Fibroblast of the aortic adventitia (primary cell): ENCODE measurements at regions not wholly inside any gene's neighbourhood (a gene's known extent, or its start where the extent isn't known, plus 50 kb on each side); places are given as distances from the start of the nearest gene placed in this dataset.

Source experiments
- DNase-seq: peaks from one replicate; pipeline ENCODE4 v3.0.0-alpha.2; 2010; ENCODE audit warnings: low read depth
- H3K4me3 ChIP-seq: 2 replicates; pipeline ENCODE4 v1.5.1; 2011; ENCODE audit warnings: low read depth, mild to moderate bottlenecking, control low read depth, low read length, moderate library complexity
- CTCF ChIP-seq: IDR thresholded peaks from 2 replicates; pipeline ENCODE4 v1.5.1; 2011; ENCODE audit warnings: mild to moderate bottlenecking, low read length, control low read depth, inconsistent platforms; ENCODE audit not compliant: insufficient read depth

GRCh38 chr13:63184693-63185092 lies 1769.0 kb upstream of the PCDH20 start:
- H3K4me3 ChIP-seq: no peak overlapping the region
- TF ChIP-seq CTCF: no peak
- DNase-seq: peak; percentile 24

GRCh38 chr13:63175536-63175935 lies 1759.9 kb upstream of the PCDH20 start:
- no peak for DNase-seq
- no peak overlapping the region for H3K4me3 ChIP-seq
- TF ChIP-seq CTCF: no peak

GRCh38 chr13:63167699-63168337 lies 1752.2 kb upstream of the PCDH20 start:
- DNase-seq: no peak
- no peak for TF ChIP-seq CTCF
- no peak overlapping the region for H3K4me3 ChIP-seq

- H3K4me3 ChIP-seq: no peak overlapping the region
- no peak for DNase-seq
- no peak for TF ChIP-seq CTCF
Observed at GRCh38 chr13:63166345-63166744, 1750.7 kb upstream of the PCDH20 start.

- no peak for TF ChIP-seq CTCF
- no peak overlapping the region for H3K4me3 ChIP-seq
Observed at GRCh38 chr13:63163903-63164302, 1748.3 kb upstream of the PCDH20 start.

GRCh38 chr13:63161219-63161618 lies 1745.6 kb upstream of the PCDH20 start:
- no peak overlapping the region for H3K4me3 ChIP-seq
- no peak for DNase-seq
- TF ChIP-seq CTCF: no peak

More at GRCh38 chr13:63163903-63164302, 1748.3 kb upstream of the PCDH20 start:
- DNase-seq: no peak

- no peak for TF ChIP-seq CTCF
- DNase-seq: no peak
- no peak overlapping the region for H3K4me3 ChIP-seq
Observed at GRCh38 chr13:63156816-63157215, 1741.2 kb upstream of the PCDH20 start.
